Common myeloid progenitor, CD34-positive (primary cell): ENCODE measurements at regions not wholly inside any gene's neighbourhood (a gene's known extent, or its start where the extent isn't known, plus 50 kb on each side); places are given as distances from the start of the nearest gene placed in this dataset.

Experiments
- CTCF ChIA-PET: fragments of 350-600 bp; sonication (Branson Sonifier 250); formaldehyde crosslinking; loops from one replicate; lab custom pipeline; 2021; ENCODE audit warnings: antibody characterized with exemption; lab: Charles Lee
- POLR2A ChIA-PET: fragments of 350-600 bp; sonication (Branson Sonifier 250); formaldehyde crosslinking; loops from one replicate; lab custom pipeline; 2021; ENCODE audit warnings: antibody characterized with exemption; lab: Charles Lee
- DNase-seq, 3 donors: peaks; one replicate each; pipeline versions ENCODE4 v3.0.0 to v3.0.0-alpha.2; 2013
- H3K27ac ChIP-seq, 2 experiments: 1 replicate in 1 of 2; 2 replicates in 1 of 2; pipeline ENCODE4 v1.7.0; 2013; ENCODE audit warnings: inconsistent platforms in 2 of 2, low read length in 2 of 2, mild to moderate bottlenecking in 2 of 2, low read depth in 1 of 2, moderate library complexity in 1 of 2; ENCODE audit not compliant: severe bottlenecking in 2 of 2, insufficient read depth in 1 of 2, poor library complexity in 1 of 2
- H3K27me3 ChIP-seq, 5 experiments: replicated peaks in 2 of 5; 1 replicate in 3 of 5; 2 replicates in 2 of 5; pipeline versions ENCODE4 v1.6.1 to v1.7.0; 2013; ENCODE audit warnings: low read length in 4 of 5, mild to moderate bottlenecking in 2 of 5, moderate library complexity in 2 of 5, inconsistent platforms in 1 of 5; ENCODE audit not compliant: insufficient read depth in 5 of 5, control insufficient read depth in 4 of 5
- H3K36me3 ChIP-seq, 4 experiments: 1 replicate in 2 of 4; 2 replicates in 2 of 4; pipeline versions ENCODE4 v1.6.1 to v1.7.0; 2013; ENCODE audit warnings: low read length in 3 of 4, control low read depth in 1 of 4, mild to moderate bottlenecking in 1 of 4; ENCODE audit not compliant: control insufficient read depth in 4 of 4, insufficient read depth in 4 of 4
- H3K4me1 ChIP-seq, 4 experiments: 1 replicate in 3 of 4; 2 replicates in 1 of 4; pipeline versions ENCODE4 v1.6.1 to v1.7.1; 2013; ENCODE audit warnings: low read length in 3 of 4, mild to moderate bottlenecking in 3 of 4, control low read depth in 1 of 4, inconsistent platforms in 1 of 4, moderate library complexity in 1 of 4; ENCODE audit not compliant: control insufficient read depth in 4 of 4, insufficient read depth in 4 of 4; ENCODE audit errors: control extremely low read depth in 1 of 4
- H3K4me3 ChIP-seq, 7 experiments: 1 replicate in 4 of 7; 2 replicates in 3 of 7; pipeline versions ENCODE4 v1.5.1 to v1.7.0; 2013; ENCODE audit warnings: mild to moderate bottlenecking in 7 of 7, low read length in 6 of 7, moderate library complexity in 6 of 7, inconsistent platforms in 2 of 7, low read depth in 2 of 7, control low read depth in 1 of 7; ENCODE audit not compliant: insufficient read depth in 4 of 7, control insufficient read depth in 1 of 7; ENCODE audit errors: extremely low read depth in 1 of 7
- H3K9me3 ChIP-seq, 5 experiments: 1 replicate in 4 of 5; 2 replicates in 1 of 5; pipeline versions ENCODE4 v1.6.1 to v1.7.1; 2013; ENCODE audit warnings: low read length in 4 of 5, mild to moderate bottlenecking in 2 of 5, inconsistent platforms in 1 of 5, low read depth in 1 of 5, moderate library complexity in 1 of 5; ENCODE audit not compliant: control insufficient read depth in 4 of 5, insufficient read depth in 2 of 5; ENCODE audit errors: control extremely low read depth in 1 of 5
- WGBS: methylation state at CpG from one replicate; pipeline ENCODE4 v1.1.5; 2013; ENCODE audit not compliant: insufficient coverage; 5-methylcytosine and 5-hydroxymethylcytosine counted together

GRCh38 chr16:87134628-87134995 is 182.6 kb downstream of the C16orf95 start:
- no peak for DNase-seq
- H3K4me3 ChIP-seq: no peak overlapping the region
- ChIA-PET POLR2A (no interaction called here), CTCF (interaction anchor here (0.8 to 1.4 kb wide), 2 partner anchors 11 to 13 kb away, joined by 3 to 5 read pairs; no protein-coding TSS in a partner anchor)
- WGBS: 82% methylated on average over 3 of the region's 7 CpGs
- H3K27me3 ChIP-seq: peaks cover 0 to 7% (median 0%) of the 10 kb centered on the region in 5 experiments
- no peak overlapping the region for H3K27ac ChIP-seq
- peaks cover 0 to 7% (median 1%) of the 10 kb centered on the region in 4 experiments for H3K4me1 ChIP-seq
- no peaks in the 10 kb centered on the region for H3K36me3 ChIP-seq
- peaks cover 0 to 8% (median 0%) of the 10 kb centered on the region in 5 experiments for H3K9me3 ChIP-seq

- WGBS: 81% methylated on average over 7 of the region's 9 CpGs
- ChIA-PET POLR2A (no interaction called here), CTCF (interaction anchor here (0.8 to 1.4 kb wide), 2 partner anchors 10 to 14 kb away, joined by 3 to 5 read pairs; no protein-coding TSS in a partner anchor)
- peaks cover 0 to 7% (median 1%) of the 10 kb centered on the region in 4 experiments for H3K4me1 ChIP-seq
- H3K27me3 ChIP-seq: peaks cover 0 to 7% (median 0%) of the 10 kb centered on the region in 5 experiments
- H3K36me3 ChIP-seq: no peaks in the 10 kb centered on the region
- H3K27ac ChIP-seq: no peak overlapping the region
- DNase-seq: peak in 1 of 3 donors; percentile 1
- peaks cover 0 to 8% (median 0%) of the 10 kb centered on the region in 5 experiments for H3K9me3 ChIP-seq
- H3K4me3 ChIP-seq: no peak overlapping the region
These were observed 181.8 kb downstream of the C16orf95 start for GRCh38 chr16:87135246-87136030.

- Histone ChIP-seq H3K9me3 (peaks cover 0 to 8% (median 0%) of the 10 kb centered on the region in 5 experiments), H3K27me3 (no peaks in the 10 kb centered on the region), H3K4me3 (no peak overlapping the region), H3K4me1 (peaks cover 0 to 7% (median 1%) of the 10 kb centered on the region in 4 experiments), H3K27ac (no peak overlapping the region), H3K36me3 (no peaks in the 10 kb centered on the region)
- POLR2A ChIA-PET: no interaction called here
- DNase-seq: no peak
- CTCF ChIA-PET: no interaction called here
- WGBS: 100% methylated on average over 3 of the region's 4 CpGs
These were observed 178.9 kb downstream of the C16orf95 start for GRCh38 chr16:87138316-87138715.

- Histone ChIP-seq H3K4me3 (peak overlapping the region in 1 of 7 experiments; percentile 3), H3K4me1 (peaks cover 0 to 7% (median 1%) of the 10 kb centered on the region in 4 experiments), H3K9me3 (peaks cover 0 to 8% (median 0%) of the 10 kb centered on the region in 5 experiments), H3K36me3 (no peaks in the 10 kb centered on the region), H3K27ac (no peak overlapping the region), H3K27me3 (no peaks in the 10 kb centered on the region)
- 98% methylated on average over 10 of the region's 13 CpGs for WGBS
- no peak for DNase-seq
- POLR2A ChIA-PET: no interaction called here
- CTCF ChIA-PET: no interaction called here
These were observed 178.4 kb downstream of the C16orf95 start for GRCh38 chr16:87138738-87139267.

- Histone ChIP-seq H3K36me3 (no peaks in the 10 kb centered on the region), H3K27ac (no peak overlapping the region), H3K4me3 (no peak overlapping the region), H3K27me3 (no peaks in the 10 kb centered on the region), H3K9me3 (peaks cover 0 to 8% (median 0%) of the 10 kb centered on the region in 5 experiments), H3K4me1 (peaks cover 0 to 2% (median under 1%) of the 10 kb centered on the region in 4 experiments)
- CTCF ChIA-PET: no interaction called here
- 88% methylated on average over 34 of the region's 39 CpGs for WGBS
- DNase-seq: no peak
- POLR2A ChIA-PET: no interaction called here
These were observed 176.7 kb downstream of the C16orf95 start for GRCh38 chr16:87140211-87141200.

GRCh38 chr16:87141402-87141801 is 175.8 kb downstream of the C16orf95 start:
- ChIA-PET CTCF (no interaction called here), POLR2A (no interaction called here)
- whole genome bisulfite sequencing: 95% methylated on average over 5 of the region's 5 CpGs
- no peak for DNase-seq
- Histone ChIP-seq H3K9me3 (peaks cover 0 to 8% (median 0%) of the 10 kb centered on the region in 5 experiments), H3K4me3 (no peak overlapping the region), H3K36me3 (no peaks in the 10 kb centered on the region), H3K27me3 (no peaks in the 10 kb centered on the region), H3K4me1 (no peaks in the 10 kb centered on the region), H3K27ac (no peak overlapping the region)
